Effector memory CD8-positive, alpha-beta T cell (primary cell): ENCODE measurements at regions not wholly inside any gene's neighbourhood (a gene's known extent, or its start where the extent isn't known, plus 50 kb on each side); places are given as distances from the start of the nearest gene placed in this dataset.
"Not testable (repeated sequence)": the region's sequence is repeated elsewhere in the genome, so short reads cannot be mapped to it uniquely, and the experiment has no call there.

Experiments
- ATAC-seq: fragments of 150-1000 bp; cut with Tn5 transposase; replicated peaks from 2 replicates; pipeline ENCODE4 v1.10.0; 2021; ENCODE audit warnings: mild to moderate bottlenecking, moderate library complexity
- DNase-seq, 3 experiments: peaks; one replicate each; pipeline ENCODE4 v3.0.0; 2021
- H3K27ac Mint-ChIP-seq, 2 donors: one replicate each; pipeline ENCODE4 v1.8.0; 2022; ENCODE audit warnings: mild to moderate bottlenecking in 2 of 2, mixed read lengths in 2 of 2, moderate library complexity in 2 of 2
- H3K27me3 Mint-ChIP-seq, 2 donors: one replicate each; pipeline ENCODE4 v1.8.0; 2022; ENCODE audit warnings: mixed read lengths in 2 of 2
- H3K36me3 Mint-ChIP-seq: one replicate; pipeline ENCODE4 v1.8.0; 2022; ENCODE audit warnings: mild to moderate bottlenecking, moderate library complexity, mixed read lengths; ENCODE audit not compliant: insufficient read depth
- H3K4me1 Mint-ChIP-seq, 2 donors: one replicate each; pipeline ENCODE4 v1.8.0; 2022; ENCODE audit warnings: low read depth in 2 of 2, mixed read lengths in 2 of 2
- H3K4me3 Mint-ChIP-seq, 2 donors: one replicate each; pipeline ENCODE4 v1.8.0; 2022; ENCODE audit warnings: mild to moderate bottlenecking in 2 of 2, mixed read lengths in 2 of 2, moderate library complexity in 2 of 2
- H3K9me3 Mint-ChIP-seq, 2 donors: one replicate each; pipeline ENCODE4 v1.8.0; 2022; ENCODE audit warnings: mixed read lengths in 2 of 2

- DNase-seq (no peak), ATAC-seq (no peak)
- Mint-ChIP-seq H3K9me3 (peaks cover 0 to 9% of the 10 kb centered on the region in 2 donors), H3K4me1 (no peaks in the 10 kb centered on the region), H3K4me3 (no peak overlapping the region), H3K36me3 (no peaks in the 10 kb centered on the region), H3K27ac (no peak overlapping the region), H3K27me3 (no peaks in the 10 kb centered on the region)
Measured at GRCh38 chr6:22766979-22767378, 197.6 kb downstream of the HDGFL1 start.

- Mint-ChIP-seq H3K9me3 (peaks cover 5 to 9% of the 10 kb centered on the region in 2 donors), H3K27me3 (no peaks in the 10 kb centered on the region), H3K4me3 (no peak overlapping the region), H3K4me1 (no peaks in the 10 kb centered on the region), H3K27ac (no peak overlapping the region), H3K36me3 (no peaks in the 10 kb centered on the region)
- DNase-seq (no peak), ATAC-seq (no peak)
Measured at GRCh38 chr6:22770054-22770453, 200.7 kb downstream of the HDGFL1 start.

GRCh38 chr6:22774129-22774528, 204.8 kb downstream of the HDGFL1 start:
- no peak for ATAC-seq
- H3K4me1 Mint-ChIP-seq, result no peaks in the 10 kb centered on the region

GRCh38 chr6:22778438-22778837, 209.1 kb downstream of the HDGFL1 start:
- H3K27ac Mint-ChIP-seq, H3K4me1 Mint-ChIP-seq, H3K4me3 Mint-ChIP-seq, ATAC-seq, DNase-seq, H3K27me3 Mint-ChIP-seq, H3K36me3 Mint-ChIP-seq: not testable (repeated sequence)
- H3K9me3 Mint-ChIP-seq, result peaks cover 9 to 30% of the 10 kb centered on the region in 2 donors

More at GRCh38 chr6:22774129-22774528, 204.8 kb downstream of the HDGFL1 start:
- H3K9me3 Mint-ChIP-seq, result peaks cover 9 to 20% of the 10 kb centered on the region in 2 donors
- H3K36me3 Mint-ChIP-seq, result no peaks in the 10 kb centered on the region
- H3K27ac Mint-ChIP-seq, result no peak overlapping the region
- H3K4me3 Mint-ChIP-seq, result no peak overlapping the region
- no peak for DNase-seq
- H3K27me3 Mint-ChIP-seq, result no peaks in the 10 kb centered on the region

GRCh38 chr6:22779062-22779461, 209.7 kb downstream of the HDGFL1 start:
- H3K27me3 Mint-ChIP-seq, result no peaks in the 10 kb centered on the region

GRCh38 chr6:22783931-22784330, 214.6 kb downstream of the HDGFL1 start:
- no peaks in the 10 kb centered on the region for H3K36me3 Mint-ChIP-seq
- no peak overlapping the region for H3K4me3 Mint-ChIP-seq
- no peak for DNase-seq
- no peaks in the 10 kb centered on the region for H3K4me1 Mint-ChIP-seq
- H3K27ac Mint-ChIP-seq, result no peak overlapping the region
- peaks cover 7 to 31% of the 10 kb centered on the region in 2 donors for H3K9me3 Mint-ChIP-seq
- no peaks in the 10 kb centered on the region for H3K27me3 Mint-ChIP-seq
- no peak for ATAC-seq

More at GRCh38 chr6:22779062-22779461, 209.7 kb downstream of the HDGFL1 start:
- Mint-ChIP-seq H3K27ac (no peak overlapping the region), H3K9me3 (peaks cover 9 to 36% of the 10 kb centered on the region in 2 donors), H3K4me1 (no peaks in the 10 kb centered on the region), H3K4me3 (no peak overlapping the region), H3K36me3 (no peaks in the 10 kb centered on the region)
- DNase-seq (no peak), ATAC-seq (no peak)

- Mint-ChIP-seq H3K36me3 (no peaks in the 10 kb centered on the region), H3K27me3 (no peaks in the 10 kb centered on the region), H3K9me3 (peaks cover 7 to 30% of the 10 kb centered on the region in 2 donors), H3K27ac (no peak overlapping the region), H3K4me1 (no peaks in the 10 kb centered on the region), H3K4me3 (no peak overlapping the region)
- ATAC-seq (no peak), DNase-seq (no peak)
Measured at GRCh38 chr6:22784601-22785410, 215.4 kb downstream of the HDGFL1 start.

- ATAC-seq (no peak), DNase-seq (no peak)
- H3K4me3 Mint-ChIP-seq, result no peak overlapping the region
- H3K27me3 Mint-ChIP-seq, result no peaks in the 10 kb centered on the region
- no peaks in the 10 kb centered on the region for H3K4me1 Mint-ChIP-seq
- no peak overlapping the region for H3K27ac Mint-ChIP-seq
- no peaks in the 10 kb centered on the region for H3K36me3 Mint-ChIP-seq
- peaks cover 6 to 23% of the 10 kb centered on the region in 2 donors for H3K9me3 Mint-ChIP-seq
Measured at GRCh38 chr6:22788038-22788437, 218.7 kb downstream of the HDGFL1 start.

GRCh38 chr6:22789315-22789714, 219.9 kb downstream of the HDGFL1 start:
- Mint-ChIP-seq H3K9me3 (peaks cover 5 to 18% of the 10 kb centered on the region in 2 donors), H3K36me3 (no peaks in the 10 kb centered on the region), H3K27ac (no peak overlapping the region), H3K4me1 (no peaks in the 10 kb centered on the region), H3K4me3 (no peak overlapping the region), H3K27me3 (no peaks in the 10 kb centered on the region)
- ATAC-seq, result no peak
- no peak for DNase-seq

- DNase-seq, result no peak
- no peak for ATAC-seq
- Mint-ChIP-seq H3K36me3 (no peaks in the 10 kb centered on the region), H3K4me3 (no peak overlapping the region), H3K4me1 (no peaks in the 10 kb centered on the region), H3K9me3 (peaks cover 7 to 26% of the 10 kb centered on the region in 2 donors), H3K27ac (no peak overlapping the region), H3K27me3 (no peaks in the 10 kb centered on the region)
Measured at GRCh38 chr6:22794844-22795243, 225.5 kb downstream of the HDGFL1 start.

- ATAC-seq (no peak), DNase-seq (no peak)
Measured at GRCh38 chr6:22800451-22800850, 231.1 kb downstream of the HDGFL1 start.

GRCh38 chr6:22801831-22802230, 232.5 kb downstream of the HDGFL1 start:
- H3K36me3 Mint-ChIP-seq, result no peaks in the 10 kb centered on the region
- H3K4me3 Mint-ChIP-seq, result no peak overlapping the region
- no peak overlapping the region for H3K27ac Mint-ChIP-seq
- no peak for DNase-seq
- ATAC-seq, result no peak
- H3K27me3 Mint-ChIP-seq, result no peaks in the 10 kb centered on the region
- H3K4me1 Mint-ChIP-seq, result no peaks in the 10 kb centered on the region
- peaks cover 6 to 24% of the 10 kb centered on the region in 2 donors for H3K9me3 Mint-ChIP-seq

More at GRCh38 chr6:22800451-22800850, 231.1 kb downstream of the HDGFL1 start:
- Mint-ChIP-seq H3K36me3 (no peaks in the 10 kb centered on the region), H3K27me3 (no peaks in the 10 kb centered on the region), H3K4me3 (no peak overlapping the region), H3K4me1 (no peaks in the 10 kb centered on the region), H3K9me3 (peaks cover 9 to 27% of the 10 kb centered on the region in 2 donors), H3K27ac (no peak overlapping the region)

- Mint-ChIP-seq H3K27me3 (no peaks in the 10 kb centered on the region), H3K36me3 (no peaks in the 10 kb centered on the region), H3K4me3 (no peak overlapping the region), H3K9me3 (peaks cover 6 to 25% of the 10 kb centered on the region in 2 donors), H3K27ac (no peak overlapping the region), H3K4me1 (no peaks in the 10 kb centered on the region)
- no peak for DNase-seq
- ATAC-seq, result no peak
Measured at GRCh38 chr6:22804620-22805261, 235.4 kb downstream of the HDGFL1 start.

GRCh38 chr6:22807261-22807660, 237.9 kb downstream of the HDGFL1 start:
- H3K9me3 Mint-ChIP-seq, result peaks cover 7 to 28% of the 10 kb centered on the region in 2 donors

More at GRCh38 chr6:22807261-22807660, 237.9 kb downstream of the HDGFL1 start:
- Mint-ChIP-seq H3K27me3 (no peaks in the 10 kb centered on the region), H3K4me3 (no peak overlapping the region), H3K4me1 (no peaks in the 10 kb centered on the region), H3K36me3 (no peaks in the 10 kb centered on the region), H3K27ac (no peak overlapping the region)
- DNase-seq (no peak), ATAC-seq (no peak)
